ENCODE measurements at regions not wholly inside any gene's neighbourhood (a gene's known extent, or its start where the extent isn't known, plus 50 kb on each side); places are given as distances from the start of the nearest gene placed in this dataset.

DNA sequence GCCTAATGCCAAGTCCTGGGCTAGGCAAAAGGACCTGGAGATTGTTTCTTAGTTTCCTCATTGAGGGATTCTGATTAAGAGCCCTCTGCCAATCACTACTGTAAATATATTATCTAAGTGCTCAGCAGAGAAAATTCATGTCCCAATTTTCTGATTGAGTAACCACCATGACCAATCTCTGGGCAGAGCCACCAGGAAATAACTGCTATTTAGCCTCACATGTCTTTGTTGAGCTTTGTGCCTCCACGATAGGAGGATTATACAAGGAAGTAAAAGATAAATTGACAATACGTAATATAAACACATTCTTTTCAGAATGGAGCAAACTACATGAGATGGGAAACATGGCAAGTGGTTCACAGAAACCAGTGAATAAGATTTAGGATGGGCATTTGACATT lies 396.1 kb upstream of the PAPPA start:
- H3K4me3 ChIP-seq (ENCODE audit: low read length): no peak overlapping the region
- DNase-seq (ENCODE audit: low read depth): no peak
- no peak for TF ChIP-seq CTCF (conservative IDR thresholded peaks at IDR 0.05; ENCODE audit: low read depth, low read length)

GRCh38 chr9:115758441-115758840 lies 395.1 kb upstream of the PAPPA start:
- DNase-seq (ENCODE audit: low read depth): no peak
- TF ChIP-seq CTCF (conservative IDR thresholded peaks at IDR 0.05; ENCODE audit: low read depth, low read length): no peak
- H3K4me3 ChIP-seq (ENCODE audit: low read length): no peak overlapping the region

DNA sequence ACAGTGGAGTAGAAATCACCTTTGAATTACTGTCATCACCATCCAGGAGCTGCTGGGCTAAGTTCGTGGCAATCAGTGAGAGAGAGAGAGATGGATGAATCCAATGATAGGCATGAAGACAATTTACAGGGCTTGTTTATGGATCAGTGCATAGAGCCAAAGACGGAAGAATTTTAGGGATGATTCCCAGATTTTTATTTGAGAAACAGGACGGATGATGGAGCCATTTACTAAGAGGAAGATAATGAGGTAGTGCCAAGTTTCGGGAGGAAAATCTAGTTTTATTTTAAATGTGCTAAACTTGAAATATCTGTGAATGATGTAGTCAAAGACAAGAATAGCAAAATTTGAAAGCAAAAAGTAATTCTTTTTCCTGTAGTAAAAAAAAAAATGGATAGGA lies 394.2 kb upstream of the PAPPA start:
- no peak for TF ChIP-seq CTCF (conservative IDR thresholded peaks at IDR 0.05; ENCODE audit: low read depth, low read length)
- no peak for DNase-seq (ENCODE audit: low read depth)
- no peak overlapping the region for H3K4me3 ChIP-seq (ENCODE audit: low read length)

DNA sequence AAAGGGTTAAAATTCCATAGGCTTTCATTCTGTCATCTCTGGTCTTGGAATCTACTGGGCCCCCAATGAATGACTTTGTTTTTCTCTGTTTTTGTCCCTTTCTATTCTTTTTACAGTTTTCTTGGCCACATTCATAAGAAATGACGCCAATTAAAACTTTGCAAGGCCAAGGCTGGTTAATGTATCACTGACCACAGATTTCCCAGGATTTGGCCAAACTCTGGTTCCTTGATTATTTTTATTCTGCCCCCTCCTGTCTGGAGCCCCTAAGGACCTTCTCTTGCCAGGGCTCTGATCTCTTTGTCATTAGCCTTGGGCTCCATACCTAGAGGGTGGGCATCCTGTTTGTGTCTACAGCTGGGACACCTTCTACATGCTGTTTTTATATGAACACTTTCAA lies 388.9 kb upstream of the PAPPA start:
- H3K4me3 ChIP-seq (ENCODE audit: low read length): no peak overlapping the region
- DNase-seq (ENCODE audit: low read depth): no peak
- TF ChIP-seq CTCF (conservative IDR thresholded peaks at IDR 0.05; ENCODE audit: low read depth, low read length): no peak

DNA sequence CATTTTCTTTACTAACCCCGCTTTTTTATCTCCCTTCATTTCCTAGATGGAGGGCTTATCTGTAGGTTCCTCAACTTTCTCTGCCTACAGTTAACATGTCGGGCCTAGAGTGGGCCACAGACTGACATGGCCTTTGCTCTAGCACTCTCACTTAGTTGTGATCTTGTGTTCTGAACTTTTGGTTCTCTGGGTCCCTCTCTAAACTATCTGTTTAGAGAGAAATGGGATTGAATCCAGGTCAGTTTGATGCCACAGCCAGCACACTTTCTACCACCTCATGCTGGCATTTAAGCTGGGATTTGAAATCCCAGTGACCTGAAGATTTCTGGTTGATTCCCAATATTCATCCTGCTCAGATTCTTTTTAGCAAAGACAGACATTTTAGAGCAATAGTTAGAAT lies 388.5 kb upstream of the PAPPA start:
- H3K4me3 ChIP-seq (ENCODE audit: low read length): no peak overlapping the region
- no peak for TF ChIP-seq CTCF (conservative IDR thresholded peaks at IDR 0.05; ENCODE audit: low read depth, low read length)
- DNase-seq (ENCODE audit: low read depth): no peak

DNA sequence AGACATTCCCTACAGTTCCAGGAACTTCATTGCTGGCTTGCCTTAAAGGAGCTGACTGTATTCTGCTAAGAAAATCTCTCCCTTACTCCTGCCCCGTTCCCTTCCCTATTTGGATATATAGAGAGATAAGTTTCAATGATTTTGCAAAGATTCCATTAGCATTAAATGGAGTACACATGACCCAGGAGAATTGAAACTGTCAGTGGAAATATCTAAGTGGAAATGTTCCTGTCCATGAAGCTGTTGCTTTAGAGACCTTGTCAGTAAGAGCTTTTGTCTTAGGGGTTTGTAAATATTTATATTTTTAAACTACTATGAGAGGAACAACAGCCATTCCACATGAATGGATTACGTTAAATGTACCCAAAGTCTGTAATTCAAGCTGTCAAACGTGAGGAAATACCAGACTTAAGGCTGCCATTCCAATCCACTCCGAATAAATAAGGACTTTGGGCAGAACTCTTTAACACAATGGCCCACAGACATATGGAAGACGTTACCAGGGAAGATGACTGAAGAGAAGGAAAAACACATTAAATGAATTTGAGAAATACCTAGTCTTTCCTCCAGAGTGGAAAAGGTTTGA lies 387.1 kb upstream of the PAPPA start:
- no peak overlapping the region for H3K4me3 ChIP-seq (ENCODE audit: low read length)
- no peak for TF ChIP-seq CTCF (conservative IDR thresholded peaks at IDR 0.05; ENCODE audit: low read depth, low read length)
- no peak for DNase-seq (ENCODE audit: low read depth)

GRCh38 chr9:115770521-115770920 lies 383.1 kb upstream of the PAPPA start:
- TF ChIP-seq CTCF (conservative IDR thresholded peaks at IDR 0.05; ENCODE audit: low read depth, low read length): no peak
- no peak overlapping the region for H3K4me3 ChIP-seq (ENCODE audit: low read length)
- DNase-seq (ENCODE audit: low read depth): no peak

All from retinal pigment epithelial cell (primary cell).